GM18861 (cell line): ENCODE measurements at regions not wholly inside any gene's neighbourhood (a gene's known extent, or its start where the extent isn't known, plus 50 kb on each side); places are given as distances from the start of the nearest gene placed in this dataset.
"Not testable (repeated sequence)": the region's sequence is repeated elsewhere in the genome, so short reads cannot be mapped to it uniquely, and the experiment has no call there.

ENCODE experiments used
- ATAC-seq: cut with Tn5 transposase; IDR thresholded peaks from one replicate; pipeline ENCODE4 v1.9.1; 2021; ENCODE audit not compliant: unreplicated experiment

- no peak for ATAC-seq
Measured at GRCh38 chr18:34942276-34942675, 98.9 kb upstream of the MAPRE2 start.

GRCh38 chr18:34942975-34943374 lies 98.2 kb upstream of the MAPRE2 start:
- no peak for ATAC-seq

- ATAC-seq: no peak
Measured at GRCh38 chr18:34943587-34943986, 97.6 kb upstream of the MAPRE2 start.

- no peak for ATAC-seq
Measured at GRCh38 chr18:34947711-34948125, 93.5 kb upstream of the MAPRE2 start.

- no peak for ATAC-seq
Measured at GRCh38 chr18:34951625-34952379, 89.4 kb upstream of the MAPRE2 start.

- no peak for ATAC-seq
Measured at GRCh38 chr18:34953212-34953611, 88.0 kb upstream of the MAPRE2 start.

- ATAC-seq: not testable (repeated sequence)
Measured at GRCh38 chr18:34955494-34955893, 85.7 kb upstream of the MAPRE2 start.

GRCh38 chr18:34956663-34957062 lies 84.5 kb upstream of the MAPRE2 start:
- ATAC-seq: no peak

GRCh38 chr18:34957119-34957863 lies 83.9 kb upstream of the MAPRE2 start:
- ATAC-seq: no peak

- ATAC-seq: no peak
Measured at GRCh38 chr18:34957864-34958259, 83.4 kb upstream of the MAPRE2 start.

GRCh38 chr18:34959211-34959829 lies 81.9 kb upstream of the MAPRE2 start:
- ATAC-seq: no peak

- ATAC-seq: no peak
Measured at GRCh38 chr18:34959989-34960388, 81.2 kb upstream of the MAPRE2 start.

- ATAC-seq: no peak
Measured at GRCh38 chr18:34965108-34965507, 76.1 kb upstream of the MAPRE2 start.

- ATAC-seq: no peak
Measured at GRCh38 chr18:34965566-34965965, 75.6 kb upstream of the MAPRE2 start.

GRCh38 chr18:34970106-34970505 lies 71.1 kb upstream of the MAPRE2 start:
- ATAC-seq: no peak

GRCh38 chr18:34971313-34971712 lies 69.9 kb upstream of the MAPRE2 start:
- no peak for ATAC-seq

GRCh38 chr18:34972765-34973414 lies 68.3 kb upstream of the MAPRE2 start:
- ATAC-seq: no peak

GRCh38 chr18:34976123-34976522 lies 65.1 kb upstream of the MAPRE2 start:
- no peak for ATAC-seq

GRCh38 chr18:34976534-34976898 lies 64.7 kb upstream of the MAPRE2 start:
- ATAC-seq: no peak

- peak; percentile 59 for ATAC-seq
Measured at GRCh38 chr18:34976899-34977837, 64.0 kb upstream of the MAPRE2 start.
